IMR-90 (cell line): ENCODE measurements at regions not wholly inside any gene's neighbourhood (a gene's known extent, or its start where the extent isn't known, plus 50 kb on each side); places are given as distances from the start of the nearest gene placed in this dataset.

ENCODE experiments used
- ATAC-seq: fragments of 200-7000 bp; cut with Tn5 transposase; 2 replicates; pipeline ENCODE4 v1.9.1; 2020; ENCODE audit warnings: low read depth, mild to moderate bottlenecking, moderate library complexity
- BruUV-seq: library from RNA; stranded (reverse); fragments of 400-500 nt; replicated peaks from 2 replicates; lab custom pipeline; 2021; lab: Mats Ljungman, UMichigan
- CTCF ChIA-PET: fragments of 300-600 bp; formaldehyde crosslinking; extraction: SDS; loops from one replicate; lab custom pipeline; 2021; ENCODE audit warnings: antibody characterized with exemption; lab: Yijun Ruan, JAX
- POLR2A ChIA-PET: fragments of 300-600 bp; sonication (Branson Sonifier 250); formaldehyde crosslinking; loops from one replicate; lab custom pipeline; 2022; ENCODE audit warnings: antibody characterized with exemption; ENCODE audit not compliant: unreplicated experiment; lab: Charles Lee
- DNase-seq: peaks from one replicate; pipeline ENCODE4 v3.0.0; 2013
- H2AFZ ChIP-seq: replicated peaks from 2 replicates; pipeline ENCODE3; 2013; ENCODE audit warnings: low read length, mild to moderate bottlenecking; ENCODE audit not compliant: poor library complexity
- H2AK5ac ChIP-seq: 2 replicates; pipeline ENCODE4 v1.6.1; 2013; ENCODE audit warnings: low read depth, low read length, inconsistent platforms
- H2AK9ac ChIP-seq: replicated peaks from 2 replicates; pipeline ENCODE3; 2013; ENCODE audit warnings: mild to moderate bottlenecking, low read depth, low read length, moderate library complexity; ENCODE audit not compliant: poor library complexity
- H2BK120ac ChIP-seq: 2 replicates; pipeline ENCODE4 v1.6.1; 2013; ENCODE audit warnings: low read depth, low read length, inconsistent platforms
- H2BK15ac ChIP-seq: 3 replicates; pipeline ENCODE4 v1.6.1; 2013; ENCODE audit warnings: low read depth, low read length, inconsistent platforms
- H2BK20ac ChIP-seq: 2 replicates; pipeline ENCODE4 v1.6.1; 2013; ENCODE audit warnings: low read depth, mild to moderate bottlenecking, inconsistent platforms, low read length, moderate library complexity
- H2BK5ac ChIP-seq: 2 replicates; pipeline ENCODE4 v1.6.1; 2013; ENCODE audit warnings: mild to moderate bottlenecking, low read depth, low read length, inconsistent platforms; ENCODE audit not compliant: poor library complexity, severe bottlenecking
- H3K14ac ChIP-seq: replicated peaks from 2 replicates; pipeline ENCODE4 v1.6.1; 2013; ENCODE audit warnings: low read depth, low read length, inconsistent platforms
- H3K18ac ChIP-seq: 2 replicates; pipeline ENCODE4 v1.6.1; 2013; ENCODE audit warnings: low read depth, low read length, control low read depth
- H3K23ac ChIP-seq: 2 replicates; pipeline ENCODE4 v1.6.1; 2013; ENCODE audit warnings: low read depth, low read length, inconsistent platforms
- H3K27ac ChIP-seq: 2 replicates; pipeline ENCODE4 v1.5.1; 2013; ENCODE audit warnings: mild to moderate bottlenecking, control low read depth, low read length; ENCODE audit not compliant: insufficient read depth
- H3K27me3 ChIP-seq: 2 replicates; pipeline ENCODE4 v1.6.1; 2013; ENCODE audit warnings: low read length; ENCODE audit not compliant: control insufficient read depth, insufficient read depth
- H3K36me3 ChIP-seq: 2 replicates; pipeline ENCODE4 v1.6.1; 2013; ENCODE audit warnings: low read length, mixed read lengths; ENCODE audit not compliant: control insufficient read depth, insufficient read depth
- H3K4ac ChIP-seq: 2 replicates; pipeline ENCODE4 v1.6.1; 2013; ENCODE audit warnings: low read depth, low read length, inconsistent platforms
- H3K4me1 ChIP-seq: 2 replicates; pipeline ENCODE4 v1.6.1; 2013; ENCODE audit warnings: low read length, mixed read lengths; ENCODE audit not compliant: control insufficient read depth, insufficient read depth
- H3K4me2 ChIP-seq: 2 replicates; pipeline ENCODE4 v1.6.1; 2013; ENCODE audit warnings: low read depth, mild to moderate bottlenecking, control low read depth, low read length, moderate library complexity
- H3K4me3 ChIP-seq: 2 replicates; pipeline ENCODE4 v1.5.1; 2013; ENCODE audit warnings: low read depth, mild to moderate bottlenecking, control low read depth, low read length, moderate library complexity; ENCODE audit not compliant: insufficient read depth
- H3K56ac ChIP-seq: 2 replicates; pipeline ENCODE4 v1.6.1; 2013; ENCODE audit warnings: low read length, inconsistent platforms; ENCODE audit not compliant: insufficient read depth; ENCODE audit errors: extremely low read depth
- H3K79me1 ChIP-seq, 2 experiments: 2 replicates each; pipeline ENCODE4 v1.6.1; 2013; ENCODE audit warnings: low read length in 2 of 2, inconsistent platforms in 1 of 2, low read depth in 1 of 2
- H3K9ac ChIP-seq: 2 replicates; pipeline ENCODE4 v1.6.1; 2013; ENCODE audit warnings: low read depth, low read length, control low read depth
- H3K9me1 ChIP-seq: 2 replicates; pipeline ENCODE4 v1.6.1; 2013; ENCODE audit warnings: low read length, inconsistent platforms; ENCODE audit not compliant: insufficient read depth
- H3K9me3 ChIP-seq: 2 replicates; pipeline ENCODE4 v1.6.1; 2013; ENCODE audit warnings: low read length; ENCODE audit not compliant: control insufficient read depth, insufficient read depth
- H4K20me1 ChIP-seq: 2 replicates; pipeline ENCODE4 v1.6.1; 2013; ENCODE audit warnings: low read length, inconsistent platforms; ENCODE audit not compliant: insufficient read depth
- H4K5ac ChIP-seq: 2 replicates; pipeline ENCODE4 v1.6.1; 2013; ENCODE audit warnings: mild to moderate bottlenecking, low read depth, low read length, control low read depth
- H4K8ac ChIP-seq, 2 experiments: 2 replicates each; pipeline ENCODE4 v1.6.1; 2013; ENCODE audit warnings: low read depth in 2 of 2, low read length in 2 of 2, control low read depth in 1 of 2, inconsistent platforms in 1 of 2
- H4K91ac ChIP-seq: 2 replicates; pipeline ENCODE4 v1.6.1; 2013; ENCODE audit warnings: low read depth, low read length, inconsistent platforms; ENCODE audit not compliant: insufficient read depth
- BHLHE40 ChIP-seq: fragments of 150-350 bp; IDR thresholded peaks from 2 replicates; pipeline ENCODE4 v1.6.1; 2016; ENCODE audit warnings: mild to moderate bottlenecking, low read depth, low read length
- CEBPB ChIP-seq: IDR thresholded peaks from 2 replicates; pipeline ENCODE4 v1.6.1; 2012; ENCODE audit warnings: low read depth, low read length, improper control_type of control experiment
- CHD1 ChIP-seq: IDR thresholded peaks from 2 replicates; pipeline ENCODE4 v1.6.1; 2012; ENCODE audit warnings: low read depth, low read length, improper control_type of control experiment
- CTCF ChIP-seq: conservative IDR thresholded peaks from 2 replicates; pipeline ENCODE4 v1.5.1; 2012; ENCODE audit warnings: mild to moderate bottlenecking, low read depth, low read length, improper control_type of control experiment
- ELK1 ChIP-seq: fragments of 150-350 bp; IDR thresholded peaks from 2 replicates; pipeline ENCODE4 v1.6.1; 2016; ENCODE audit warnings: low read depth, mild to moderate bottlenecking, low read length, moderate library complexity, borderline replicate concordance
- MAFK ChIP-seq: IDR thresholded peaks from 2 replicates; pipeline ENCODE4 v1.6.1; 2012; ENCODE audit warnings: low read depth, low read length, improper control_type of control experiment
- MAZ ChIP-seq: IDR thresholded peaks from 2 replicates; pipeline ENCODE4 v1.6.1; 2012; ENCODE audit warnings: low read depth, mild to moderate bottlenecking, low read length, improper control_type of control experiment, moderate library complexity, borderline replicate concordance
- MXI1 ChIP-seq: IDR thresholded peaks from 2 replicates; pipeline ENCODE4 v1.6.1; 2012; ENCODE audit warnings: low read depth, mild to moderate bottlenecking, low read length, moderate library complexity, borderline replicate concordance
- NFE2L2 ChIP-seq: fragments of 150-350 bp; IDR thresholded peaks from 2 replicates; pipeline ENCODE4 v1.6.1; 2016; ENCODE audit warnings: low read depth, mild to moderate bottlenecking, low read length
- POLR2A ChIP-seq: IDR thresholded peaks from 2 replicates; pipeline ENCODE4 v1.6.1; 2012; ENCODE audit warnings: mild to moderate bottlenecking, low read depth, low read length
- RAD21 ChIP-seq: IDR thresholded peaks from 2 replicates; pipeline ENCODE4 v1.6.1; 2012; ENCODE audit warnings: low read length, improper control_type of control experiment
- RCOR1 ChIP-seq: IDR thresholded peaks from 2 replicates; pipeline ENCODE4 v1.6.1; 2012; ENCODE audit warnings: mild to moderate bottlenecking, low read length, improper control_type of control experiment; ENCODE audit not compliant: insufficient replicate concordance
- RFX5 ChIP-seq: IDR thresholded peaks from 2 replicates; pipeline ENCODE4 v1.8.0; 2012; ENCODE audit warnings: low read depth, mild to moderate bottlenecking, low read length, moderate library complexity
- SMC3 ChIP-seq: fragments of 150-350 bp; IDR thresholded peaks from 2 replicates; pipeline ENCODE4 v1.6.1; 2016; ENCODE audit warnings: low read depth, mild to moderate bottlenecking, antibody characterized with exemption, low read length, moderate library complexity
- USF2 ChIP-seq: fragments of 150-350 bp; IDR thresholded peaks from 2 replicates; pipeline ENCODE4 v1.6.1; 2017; ENCODE audit warnings: mild to moderate bottlenecking, antibody characterized with exemption, low read length, low read depth
- WGBS, 2 experiments: methylation state at CpG; one replicate each; pipeline versions ENCODE4 v1.1.5 to v1.1.7; 2013; ENCODE audit warnings: missing lambda C conversion rate in 2 of 2; ENCODE audit not compliant: insufficient read length in 1 of 2; ENCODE audit errors: extremely low coverage in 2 of 2; 5-methylcytosine and 5-hydroxymethylcytosine counted together
- dilution Hi-C: fragments of 300-500 bp; cut with HindIII; formaldehyde crosslinking; loops from one replicate; pipeline ENCODE4 v1.14.3; 2018; ENCODE audit warnings: low sequenced_read_pairs; ENCODE audit not compliant: unreplicated experiment
- in situ Hi-C: fragments of 300-500 bp; cut with MboI; formaldehyde crosslinking; loops from 3 replicates; pipeline ENCODE4 v1.14.3; 2019; ENCODE audit warnings: low sequenced_read_pairs, inconsistent platforms, mixed read lengths
- intact Hi-C: fragments of 100-400 bp; cut with micrococcal nuclease; formaldehyde crosslinking; loops from 2 replicates; pipeline ENCODE4 v1.10.0; 2022

- H2BK15ac ChIP-seq = no peak overlapping the region
- H3K9ac ChIP-seq = no peak overlapping the region
- intact Hi-C loops = no loop called here
- no peak overlapping the region for H4K5ac ChIP-seq
- no peak overlapping the region for H2BK5ac ChIP-seq
- H3K18ac ChIP-seq = no peak overlapping the region
- no peaks in the 10 kb centered on the region for H3K9me3 ChIP-seq
- H2AK9ac ChIP-seq = no peak overlapping the region
- H3K4me3 ChIP-seq = no peak overlapping the region
- H3K23ac ChIP-seq = no peak overlapping the region
- H3K4me2 ChIP-seq = no peak overlapping the region
- H3K4ac ChIP-seq = no peak overlapping the region
- no peak overlapping the region for H2BK120ac ChIP-seq
- no TSS peak for BruUV-seq
- POLR2A ChIA-PET = no interaction called here
- H4K91ac ChIP-seq = no peak overlapping the region
- H2BK20ac ChIP-seq = no peak overlapping the region
- no peaks in the 10 kb centered on the region for H3K27me3 ChIP-seq
- no peak overlapping the region for H2AK5ac ChIP-seq
- H3K4me1 ChIP-seq = no peaks in the 10 kb centered on the region
- ATAC-seq (peak; percentile 59; the same call in 1 of the 2 replicates), DNase-seq (no peak)
- no peaks in the 10 kb centered on the region for H3K36me3 ChIP-seq
- no peak overlapping the region for H3K14ac ChIP-seq
- in situ Hi-C loops = no loop called here
- TF ChIP-seq RFX5 (no peak), MXI1 (no peak), CTCF (no peak), RCOR1 (no peak), POLR2A (no peak), MAFK (no peak), BHLHE40 (no peak), CHD1 (no peak), NFE2L2 (no peak), RAD21 (no peak), USF2 (no peak), ELK1 (no peak), MAZ (no peak), CEBPB (no peak), SMC3 (no peak)
- CTCF ChIA-PET = no interaction called here
- dilution Hi-C loops = no loop called here
- H3K79me1 ChIP-seq = no peaks in the 10 kb centered on the region
- WGBS, 2 experiments = no CpG with 5 or more reads among the region's 1 CpG
- no peaks in the 10 kb centered on the region for H4K20me1 ChIP-seq
- H3K27ac ChIP-seq = no peak overlapping the region
- no peak overlapping the region for H3K56ac ChIP-seq
- no peaks in the 10 kb centered on the region for H3K9me1 ChIP-seq
- no peak overlapping the region for H2AFZ ChIP-seq
- no peak overlapping the region for H4K8ac ChIP-seq
Observed at GRCh38 chr3:132784502-132785025, 62.4 kb upstream of the NPHP3 start.
